GM18505 (cell line): ENCODE measurements at regions not wholly inside any gene's neighbourhood (a gene's known extent, or its start where the extent isn't known, plus 50 kb on each side); places are given as distances from the start of the nearest gene placed in this dataset.

Source experiments
- ATAC-seq: cut with Tn5 transposase; IDR thresholded peaks from one replicate; pipeline ENCODE4 v1.9.1; 2021; ENCODE audit not compliant: unreplicated experiment
- POLR2A ChIP-seq: IDR thresholded peaks from 4 replicates; pipeline ENCODE4 v1.6.1; 2011; ENCODE audit warnings: borderline replicate concordance; ENCODE audit not compliant: insufficient read depth, insufficient read length; ENCODE audit errors: extremely low read depth

GRCh38 chr3:175869404-175869803 is 1010.3 kb downstream of the NAALADL2 start:
- no peak for TF ChIP-seq POLR2A
- ATAC-seq: no peak

GRCh38 chr3:175868626-175869025 is 1009.5 kb downstream of the NAALADL2 start:
- ATAC-seq: no peak
- TF ChIP-seq POLR2A: no peak

- TF ChIP-seq POLR2A: no peak
These were observed 1006.6 kb downstream of the NAALADL2 start for GRCh38 chr3:175865724-175866123.

GRCh38 chr3:175861916-175862315 is 1002.8 kb downstream of the NAALADL2 start:
- no peak for ATAC-seq
- no peak for TF ChIP-seq POLR2A

More at GRCh38 chr3:175865724-175866123, 1006.6 kb downstream of the NAALADL2 start:
- no peak for ATAC-seq
